GM23248 (cell line): ENCODE measurements at regions not wholly inside any gene's neighbourhood (a gene's known extent, or its start where the extent isn't known, plus 50 kb on each side); places are given as distances from the start of the nearest gene placed in this dataset.

Experiments used
- EZH2 ChIP-seq: fragments of 200-600 bp; sonication (generic); IDR thresholded peaks from 2 replicates; pipeline ENCODE4 v1.6.1; 2018; ENCODE audit warnings: antibody characterized with exemption, mild to moderate bottlenecking; ENCODE audit not compliant: insufficient read depth, poor library complexity, severe bottlenecking
- EZH2phosphoT487 ChIP-seq: fragments of 200-600 bp; sonication (generic); IDR thresholded peaks from 2 replicates; pipeline ENCODE4 v1.6.1; 2018; ENCODE audit warnings: antibody characterized with exemption, moderate library complexity, mild to moderate bottlenecking, low read depth; ENCODE audit not compliant: insufficient read depth

- TF ChIP-seq EZH2 (no peak), EZH2phosphoT487 (no peak)
Measured at GRCh38 chr10:2919016-2919415, 148.3 kb upstream of the PFKP start.
